ENCODE measurements at regions not wholly inside any gene's neighbourhood (a gene's known extent, or its start where the extent isn't known, plus 50 kb on each side); places are given as distances from the start of the nearest gene placed in this dataset.

DNA sequence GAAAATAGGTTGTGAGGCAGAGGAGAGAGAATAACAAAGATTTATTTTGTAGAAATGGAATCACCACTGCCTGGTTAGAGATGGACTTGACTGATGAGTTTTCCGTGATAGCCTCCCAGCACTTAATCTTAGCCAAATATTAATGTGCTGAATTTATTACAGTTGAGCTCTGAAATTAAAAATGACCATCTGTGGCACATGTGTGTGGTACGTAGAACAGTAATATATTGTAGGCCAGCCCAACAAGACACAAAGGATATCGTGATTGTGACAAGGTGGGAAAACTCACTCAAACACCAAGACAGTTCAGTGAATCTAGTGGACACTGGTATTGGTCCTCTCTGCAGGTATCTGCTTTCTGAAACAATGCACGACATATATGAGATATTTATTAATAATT is 119.4 kb downstream of the HAO1 start:
- no peak for DNase-seq

DNA sequence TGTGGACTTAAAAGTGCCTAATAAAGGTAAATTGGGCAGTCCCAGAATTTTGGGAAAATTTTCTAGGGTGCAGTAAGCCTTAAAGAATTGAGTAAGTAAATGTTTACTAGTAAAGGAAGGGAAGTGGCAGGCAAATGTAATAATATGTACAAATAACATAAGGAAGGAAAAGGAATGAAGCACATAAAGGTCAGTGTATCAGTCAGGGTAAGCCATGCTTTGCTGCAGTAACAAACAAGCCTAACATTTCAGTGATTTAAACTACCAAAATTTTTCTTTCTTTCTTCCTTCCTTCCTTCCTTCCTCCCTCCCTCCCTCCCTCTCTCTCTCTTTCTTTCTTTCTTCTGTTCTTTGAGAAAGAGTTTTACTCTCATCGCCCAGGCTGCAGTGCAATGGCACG is 117.5 kb downstream of the HAO1 start:
- no peak for DNase-seq

DNA sequence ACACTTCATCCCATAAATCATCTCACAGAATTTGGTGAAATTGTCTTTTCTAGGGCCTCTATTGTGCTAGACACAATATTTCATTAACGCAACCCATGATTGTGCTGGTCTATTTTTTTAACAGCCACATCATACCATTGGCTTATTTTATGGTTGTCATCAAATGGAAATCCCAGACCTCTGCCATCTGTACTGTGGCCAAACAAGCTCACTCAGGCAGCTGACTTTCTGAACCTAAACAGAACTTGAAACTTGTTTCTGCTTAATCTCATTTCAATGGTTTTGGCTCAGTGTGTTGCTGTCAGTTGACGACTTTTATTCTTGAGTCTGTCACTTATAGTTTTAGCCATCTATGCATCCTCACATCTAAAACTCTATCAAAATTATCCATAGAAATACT is 111.8 kb downstream of the HAO1 start:
- no peak for DNase-seq

DNA sequence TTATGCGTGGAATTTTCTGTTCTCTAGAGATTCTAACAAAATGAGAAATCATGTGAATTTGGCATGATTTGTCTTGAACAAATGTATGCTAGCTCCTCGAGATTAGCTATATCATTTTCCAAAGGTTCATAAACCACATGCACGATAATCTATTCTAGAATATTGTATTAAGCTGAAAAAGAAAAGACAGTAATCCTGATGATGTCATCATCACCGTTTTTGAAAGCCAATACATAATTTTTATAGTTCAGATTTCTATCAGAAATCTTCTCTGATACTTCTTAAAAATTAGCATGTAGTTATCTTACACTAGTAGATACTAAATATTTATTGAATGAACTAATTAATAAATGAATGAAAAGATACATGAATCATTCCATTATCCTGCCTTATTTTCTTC is 111.2 kb downstream of the HAO1 start:
- no peak for DNase-seq

DNA sequence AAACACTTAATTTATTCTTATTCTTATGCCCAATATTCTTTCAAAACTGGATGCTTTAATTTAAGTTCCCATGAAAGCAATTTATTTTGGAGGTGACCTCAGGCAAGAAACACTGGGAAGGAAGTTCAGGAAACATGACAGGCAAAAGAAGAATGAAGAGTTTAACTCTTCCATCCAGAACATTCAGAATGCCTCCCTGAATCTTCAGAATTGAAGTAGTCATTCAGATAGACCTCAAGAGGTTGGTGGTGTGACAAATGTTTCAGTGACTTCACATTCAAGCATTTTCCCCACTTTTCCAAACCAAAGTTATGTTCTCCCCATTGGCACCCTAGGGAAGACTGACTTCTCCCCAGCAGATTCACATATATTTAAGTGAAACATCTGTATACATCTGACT is 110.5 kb downstream of the HAO1 start:
- DNase-seq: no peak

Data from right forelimb (tissue), 1 donor.